SK-N-MC (cell line): ENCODE measurements at regions not wholly inside any gene's neighbourhood (a gene's known extent, or its start where the extent isn't known, plus 50 kb on each side); places are given as distances from the start of the nearest gene placed in this dataset.

ENCODE experiments used
- EZH2 ChIP-seq: fragments of 200-600 bp; sonication (generic); IDR thresholded peaks from one replicate; pipeline ENCODE4 v1.6.1; 2017; ENCODE audit warnings: antibody characterized with exemption
- POLR2AphosphoS5 ChIP-seq: IDR thresholded peaks from 2 replicates; pipeline ENCODE4 v1.6.1; 2012; ENCODE audit warnings: mild to moderate bottlenecking, low read depth, low read length, borderline replicate concordance

- TF ChIP-seq EZH2 (no peak), POLR2AphosphoS5 (no peak)
These were observed 340.0 kb downstream of the SPRY2 start for GRCh38 chr13:80000684-80001509.
